ENCODE measurements at regions not wholly inside any gene's neighbourhood (a gene's known extent, or its start where the extent isn't known, plus 50 kb on each side); places are given as distances from the start of the nearest gene placed in this dataset.

DNA sequence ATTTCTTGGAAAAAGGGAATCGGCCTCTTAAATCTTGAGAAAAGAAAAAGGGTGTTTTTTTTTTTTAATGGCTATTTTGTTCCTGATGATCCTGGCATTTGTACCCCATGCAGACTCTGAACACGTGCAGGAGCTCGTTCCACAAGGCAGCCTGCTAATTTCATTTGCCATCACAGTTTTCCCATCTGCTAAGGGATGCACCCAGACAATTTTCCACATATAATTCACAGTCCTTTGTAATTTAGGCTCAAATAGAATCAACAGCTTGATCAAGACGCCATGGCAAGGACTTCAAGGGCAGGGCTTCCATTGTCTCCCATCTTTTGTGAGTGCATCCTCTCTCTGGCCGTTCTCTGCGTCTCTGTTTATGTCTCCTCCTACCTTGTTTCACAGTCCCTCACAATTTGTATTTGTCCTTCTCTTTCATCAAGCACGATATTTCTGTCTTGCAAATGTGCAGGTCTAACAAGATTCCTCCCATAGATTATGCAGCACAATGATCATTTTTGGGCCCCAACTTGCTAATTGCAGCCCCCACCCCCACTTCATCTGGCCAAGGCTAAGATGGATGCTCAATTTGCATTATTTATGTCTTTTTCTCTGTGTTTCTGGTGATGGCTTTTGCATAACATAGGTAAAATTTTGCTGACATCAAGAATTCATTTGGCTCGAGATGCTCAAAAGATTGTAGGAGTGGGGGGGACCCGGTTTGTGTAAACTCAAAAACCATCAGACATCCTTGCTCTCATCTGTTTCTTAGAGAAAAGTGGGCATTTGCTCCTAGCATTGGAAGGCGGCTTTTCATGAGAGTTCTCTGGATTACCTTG is 356.0 kb upstream of the NPVF start:
- DNase-seq = no peak
- H3K36me3 Mint-ChIP-seq (ENCODE audit: unreplicated experiment) = no peaks in the 10 kb centered on the region
- TF ChIP-seq, protein P1, sequence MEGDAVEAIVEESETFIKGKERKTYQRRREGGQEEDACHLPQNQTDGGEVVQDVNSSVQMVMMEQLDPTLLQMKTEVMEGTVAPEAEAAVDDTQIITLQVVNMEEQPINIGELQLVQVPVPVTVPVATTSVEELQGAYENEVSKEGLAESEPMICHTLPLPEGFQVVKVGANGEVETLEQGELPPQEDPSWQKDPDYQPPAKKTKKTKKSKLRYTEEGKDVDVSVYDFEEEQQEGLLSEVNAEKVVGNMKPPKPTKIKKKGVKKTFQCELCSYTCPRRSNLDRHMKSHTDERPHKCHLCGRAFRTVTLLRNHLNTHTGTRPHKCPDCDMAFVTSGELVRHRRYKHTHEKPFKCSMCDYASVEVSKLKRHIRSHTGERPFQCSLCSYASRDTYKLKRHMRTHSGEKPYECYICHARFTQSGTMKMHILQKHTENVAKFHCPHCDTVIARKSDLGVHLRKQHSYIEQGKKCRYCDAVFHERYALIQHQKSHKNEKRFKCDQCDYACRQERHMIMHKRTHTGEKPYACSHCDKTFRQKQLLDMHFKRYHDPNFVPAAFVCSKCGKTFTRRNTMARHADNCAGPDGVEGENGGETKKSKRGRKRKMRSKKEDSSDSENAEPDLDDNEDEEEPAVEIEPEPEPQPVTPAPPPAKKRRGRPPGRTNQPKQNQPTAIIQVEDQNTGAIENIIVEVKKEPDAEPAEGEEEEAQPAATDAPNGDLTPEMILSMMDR (IDR thresholded peaks at IDR 0.05; ENCODE audit: partially characterized antibody, unreplicated experiment) = no peak
- H3K9me3 Mint-ChIP-seq (ENCODE audit: unreplicated experiment) = peaks cover 2% of the 10 kb centered on the region
- H3K27ac Mint-ChIP-seq (ENCODE audit: unreplicated experiment) = no peak overlapping the region
- H3K4me1 Mint-ChIP-seq (ENCODE audit: low read depth, unreplicated experiment) = peaks cover 6% of the 10 kb centered on the region
- no peak overlapping the region for H3K4me3 Mint-ChIP-seq (ENCODE audit: unreplicated experiment)
- no peaks in the 10 kb centered on the region for H3K27me3 Mint-ChIP-seq (ENCODE audit: unreplicated experiment)

DNA sequence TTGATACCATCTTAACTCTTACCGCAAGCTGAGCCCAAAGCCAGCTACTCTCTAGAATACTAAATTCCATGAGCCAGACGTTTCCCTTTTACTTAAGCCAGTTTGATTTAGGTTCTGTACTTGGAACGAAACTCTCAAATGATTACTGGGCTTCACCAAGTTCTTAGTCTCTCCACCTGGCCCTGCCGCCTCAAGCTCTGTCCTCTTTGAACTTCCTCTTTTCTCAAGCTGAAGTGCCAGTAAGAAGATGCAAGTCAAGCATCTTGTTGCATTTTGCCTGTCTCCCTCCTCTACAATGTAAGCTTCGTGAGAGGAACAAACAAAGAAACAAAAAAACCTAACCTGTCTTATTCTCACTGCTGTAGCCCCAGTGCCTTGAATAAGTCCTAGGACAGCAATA is 358.2 kb upstream of the NPVF start:
- Mint-ChIP-seq H3K4me1 (ENCODE audit: low read depth, unreplicated experiment) (peaks cover 6% of the 10 kb centered on the region), H3K4me3 (ENCODE audit: unreplicated experiment) (no peak overlapping the region), H3K27ac (ENCODE audit: unreplicated experiment) (no peak overlapping the region), H3K9me3 (ENCODE audit: unreplicated experiment) (peaks cover 2% of the 10 kb centered on the region), H3K36me3 (ENCODE audit: unreplicated experiment) (no peaks in the 10 kb centered on the region), H3K27me3 (ENCODE audit: unreplicated experiment) (no peaks in the 10 kb centered on the region)
- no peak for DNase-seq
- TF ChIP-seq, protein P1 (IDR thresholded peaks at IDR 0.05; ENCODE audit: partially characterized antibody, unreplicated experiment) = no peak

DNA sequence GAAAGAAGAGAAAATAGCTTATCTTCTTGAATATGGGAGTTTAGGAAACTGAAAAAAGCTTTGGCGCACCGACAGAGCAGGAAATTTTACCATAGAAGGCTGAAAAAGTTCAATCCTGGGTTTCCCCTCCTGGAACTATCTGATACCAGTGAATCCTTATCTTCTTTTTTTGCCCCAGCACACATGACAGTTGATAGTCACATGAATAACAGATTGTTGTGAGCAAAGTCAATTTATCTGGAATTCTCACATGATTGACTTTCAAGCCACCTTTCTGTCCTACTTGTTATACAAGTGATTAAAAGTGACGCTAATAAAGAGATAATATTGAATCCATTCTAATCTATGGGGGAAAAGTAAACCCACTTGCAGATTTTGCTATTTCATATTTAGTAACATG is 365.8 kb upstream of the NPVF start:
- no peak overlapping the region for H3K4me3 Mint-ChIP-seq (ENCODE audit: unreplicated experiment)
- H3K4me1 Mint-ChIP-seq (ENCODE audit: low read depth, unreplicated experiment) = no peaks in the 10 kb centered on the region
- no peak for DNase-seq
- H3K9me3 Mint-ChIP-seq (ENCODE audit: unreplicated experiment) = no peaks in the 10 kb centered on the region
- H3K36me3 Mint-ChIP-seq (ENCODE audit: unreplicated experiment) = no peaks in the 10 kb centered on the region
- TF ChIP-seq, protein P1 (IDR thresholded peaks at IDR 0.05; ENCODE audit: partially characterized antibody, unreplicated experiment) = no peak
- no peak overlapping the region for H3K27ac Mint-ChIP-seq (ENCODE audit: unreplicated experiment)
- H3K27me3 Mint-ChIP-seq (ENCODE audit: unreplicated experiment) = no peaks in the 10 kb centered on the region

DNA sequence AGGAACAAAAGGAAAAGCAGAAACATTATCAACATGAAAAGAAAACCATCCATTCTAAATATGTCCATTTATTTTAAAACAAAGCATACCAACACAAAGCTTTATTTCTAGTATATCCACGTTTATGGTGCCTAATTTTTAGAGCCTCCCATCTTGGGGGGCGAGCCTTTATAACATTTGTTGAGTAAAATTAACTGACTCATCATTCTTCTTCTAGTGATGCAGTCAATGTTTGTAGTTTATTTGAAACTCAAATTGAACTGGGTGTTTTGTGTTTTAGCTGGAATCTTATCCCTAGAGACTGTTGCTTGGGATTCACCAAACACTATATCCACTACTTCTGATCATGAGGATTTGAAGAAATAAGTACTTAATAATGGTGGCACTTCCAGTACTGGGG is 366.4 kb upstream of the NPVF start:
- DNase-seq = no peak
- no peak overlapping the region for H3K27ac Mint-ChIP-seq (ENCODE audit: unreplicated experiment)
- H3K4me3 Mint-ChIP-seq (ENCODE audit: unreplicated experiment) = no peak overlapping the region
- H3K9me3 Mint-ChIP-seq (ENCODE audit: unreplicated experiment) = no peaks in the 10 kb centered on the region
- no peaks in the 10 kb centered on the region for H3K27me3 Mint-ChIP-seq (ENCODE audit: unreplicated experiment)
- TF ChIP-seq, protein P1 (IDR thresholded peaks at IDR 0.05; ENCODE audit: partially characterized antibody, unreplicated experiment) = no peak
- H3K4me1 Mint-ChIP-seq (ENCODE audit: low read depth, unreplicated experiment) = no peaks in the 10 kb centered on the region
- H3K36me3 Mint-ChIP-seq (ENCODE audit: unreplicated experiment) = no peaks in the 10 kb centered on the region

DNA sequence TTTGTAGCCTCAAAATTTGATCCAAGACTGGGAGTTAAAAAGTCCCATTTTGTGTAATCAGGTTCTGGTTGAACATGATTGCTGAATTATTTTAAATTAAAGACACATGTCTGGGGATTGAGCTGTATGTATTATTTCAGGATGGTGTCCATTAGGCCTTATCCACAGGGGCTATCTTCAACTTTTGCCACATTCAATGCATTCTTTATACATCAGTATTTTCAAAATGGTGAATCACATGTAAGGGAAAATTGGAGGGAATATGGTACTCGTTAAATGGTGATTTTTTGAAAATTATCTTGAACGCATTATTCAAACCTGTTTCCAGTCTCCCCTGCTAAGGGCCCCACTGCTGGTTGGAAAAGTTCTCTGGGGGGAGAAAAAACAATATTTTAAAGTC is 367.7 kb upstream of the NPVF start:
- TF ChIP-seq, protein P1 (IDR thresholded peaks at IDR 0.05; ENCODE audit: partially characterized antibody, unreplicated experiment) = no peak

More for the DNA sequence above, 367.7 kb upstream of the NPVF start:
- no peak for DNase-seq
- no peak overlapping the region for H3K4me3 Mint-ChIP-seq (ENCODE audit: unreplicated experiment)
- H3K4me1 Mint-ChIP-seq (ENCODE audit: low read depth, unreplicated experiment) = no peaks in the 10 kb centered on the region
- H3K9me3 Mint-ChIP-seq (ENCODE audit: unreplicated experiment) = no peaks in the 10 kb centered on the region
- H3K27ac Mint-ChIP-seq (ENCODE audit: unreplicated experiment) = no peak overlapping the region
- no peaks in the 10 kb centered on the region for H3K27me3 Mint-ChIP-seq (ENCODE audit: unreplicated experiment)
- no peaks in the 10 kb centered on the region for H3K36me3 Mint-ChIP-seq (ENCODE audit: unreplicated experiment)

Data from glutamatergic neuron (in vitro differentiated cells).